DND-41 (cell line): ENCODE measurements at regions not wholly inside any gene's neighbourhood (a gene's known extent, or its start where the extent isn't known, plus 50 kb on each side); places are given as distances from the start of the nearest gene placed in this dataset.
A peak's percentile ranks its signal among the peaks of the same experiment; 100 is the strongest.

Source experiments
- ATAC-seq: fragments of 200-7000 bp; cut with Tn5 transposase; 3 replicates; pipeline ENCODE4 v1.9.1; 2021; ENCODE audit warnings: low read depth; ENCODE audit not compliant: insufficient read depth
- DNase-seq: peaks from one replicate; pipeline ENCODE4 v3.0.0-alpha.2; 2020
- H2AFZ ChIP-seq: 2 replicates; pipeline ENCODE4 v1.6.0; 2012; ENCODE audit warnings: low read depth, low read length
- H3K27ac ChIP-seq: 2 replicates; pipeline ENCODE4 v1.5.1; 2012; ENCODE audit warnings: low read length, inconsistent platforms
- H3K27me3 ChIP-seq: fragments of 200-600 bp; sonication (generic); 2 replicates; pipeline ENCODE4 v1.6.0; 2012; ENCODE audit warnings: low read length, mild to moderate bottlenecking, inconsistent platforms; ENCODE audit not compliant: insufficient read depth, poor library complexity
- H3K36me3 ChIP-seq: 2 replicates; pipeline ENCODE4 v1.5.1; 2012; ENCODE audit warnings: low read length, inconsistent platforms; ENCODE audit not compliant: insufficient read depth
- H3K4me1 ChIP-seq: 2 replicates; pipeline ENCODE4 v1.5.1; 2012; ENCODE audit warnings: mild to moderate bottlenecking, low read length; ENCODE audit not compliant: insufficient read depth
- H3K4me2 ChIP-seq: 2 replicates; pipeline ENCODE4 v1.6.0; 2012; ENCODE audit warnings: mild to moderate bottlenecking, moderate library complexity, low read length, inconsistent platforms; ENCODE audit not compliant: insufficient read depth
- H3K4me3 ChIP-seq, 2 experiments: fragments of 200-600 bp in 1 of 2; shearing (Covaris generic) in 1 of 2; 2 replicates each; pipeline ENCODE4 v1.5.1; 2012 to 2016; ENCODE audit warnings: inconsistent platforms in 2 of 2, low read length in 2 of 2, mild to moderate bottlenecking in 2 of 2, low read depth in 1 of 2, moderate library complexity in 1 of 2
- H3K79me2 ChIP-seq: 2 replicates; pipeline ENCODE4 v1.6.0; 2012; ENCODE audit warnings: low read length, inconsistent platforms; ENCODE audit not compliant: insufficient read depth
- H3K9ac ChIP-seq: 2 replicates; pipeline ENCODE4 v1.6.0; 2012; ENCODE audit warnings: low read depth, mild to moderate bottlenecking, inconsistent platforms, low read length, moderate library complexity
- H3K9me3 ChIP-seq: 2 replicates; pipeline ENCODE4 v1.5.1; 2012; ENCODE audit warnings: low read length, moderate library complexity, mild to moderate bottlenecking, inconsistent platforms; ENCODE audit not compliant: insufficient read depth, severe bottlenecking
- H4K20me1 ChIP-seq: 2 replicates; pipeline ENCODE4 v1.6.0; 2012; ENCODE audit warnings: low read length; ENCODE audit not compliant: insufficient read depth
- CTCF ChIP-seq: IDR thresholded peaks from 2 replicates; pipeline ENCODE4 v1.5.1; 2012; ENCODE audit warnings: borderline replicate concordance, low read length, moderate library complexity, mild to moderate bottlenecking; ENCODE audit not compliant: poor library complexity, severe bottlenecking; ENCODE audit errors: extremely low read depth
- EZH2 ChIP-seq: IDR thresholded peaks from 3 replicates; pipeline ENCODE4 v1.6.1; 2012; ENCODE audit warnings: borderline replicate concordance, low read depth, mild to moderate bottlenecking, moderate library complexity, low read length, inconsistent platforms; ENCODE audit not compliant: severe bottlenecking

DNA sequence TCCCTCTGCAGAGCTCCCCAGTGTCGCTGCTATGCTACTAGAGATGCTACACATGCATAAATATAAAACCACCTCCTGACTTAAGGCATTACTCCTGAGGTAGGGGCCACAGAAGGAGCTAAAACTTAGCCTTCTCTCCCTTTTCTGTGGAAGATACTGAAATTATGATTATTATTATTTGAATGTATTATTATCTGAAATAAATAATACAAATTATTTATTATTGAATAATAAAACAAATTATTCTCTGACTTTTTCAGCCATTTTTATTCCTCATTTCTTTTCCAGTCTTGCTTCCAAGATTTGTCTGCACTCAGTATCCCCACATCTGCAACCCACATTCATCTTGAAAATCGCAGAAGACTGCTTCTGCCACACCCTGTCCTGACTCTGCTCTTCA lies 414.9 kb upstream of the ACO1 start:
- Histone ChIP-seq H3K79me2 (no peaks in the 10 kb centered on the region), H3K9ac (no peak overlapping the region), H3K4me1 (no peaks in the 10 kb centered on the region), H3K9me3 (no peaks in the 10 kb centered on the region), H3K4me2 (no peak overlapping the region), H4K20me1 (no peaks in the 10 kb centered on the region), H3K27me3 (no peaks in the 10 kb centered on the region), H3K36me3 (no peaks in the 10 kb centered on the region), H3K4me3 (no peak overlapping the region), H3K27ac (no peak overlapping the region), H2AFZ (no peak overlapping the region)
- TF ChIP-seq CTCF (no peak), EZH2 (no peak)
- DNase-seq: no peak
- ATAC-seq: no peak

DNA sequence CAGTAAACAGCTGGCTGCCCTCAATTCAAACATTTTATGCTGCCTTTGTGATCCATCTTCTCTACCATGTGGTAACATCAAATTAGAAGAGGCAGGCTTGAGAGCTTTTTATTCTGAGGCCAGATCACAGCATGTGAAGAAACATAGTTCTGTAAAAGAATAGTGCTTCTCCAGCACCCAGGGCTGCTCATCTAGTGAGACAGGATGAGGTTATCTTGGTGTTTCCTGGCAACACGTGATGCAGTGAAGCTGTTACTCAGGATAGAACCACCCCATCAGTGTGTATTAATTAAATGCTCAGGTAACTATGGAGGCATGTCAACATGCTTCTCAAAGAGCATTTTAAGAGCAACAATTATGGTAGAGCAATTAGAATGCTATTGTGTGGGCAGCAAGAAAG lies 400.5 kb upstream of the ACO1 start:
- no peak overlapping the region for H2AFZ ChIP-seq
- DNase-seq (no peak), ATAC-seq (no peak)
- no peaks in the 10 kb centered on the region for H3K79me2 ChIP-seq
- H3K27ac ChIP-seq: no peak overlapping the region
- no peaks in the 10 kb centered on the region for H4K20me1 ChIP-seq
- no peak overlapping the region for H3K9ac ChIP-seq
- H3K27me3 ChIP-seq: no peaks in the 10 kb centered on the region
- H3K4me2 ChIP-seq: no peak overlapping the region
- H3K9me3 ChIP-seq: no peaks in the 10 kb centered on the region
- no peaks in the 10 kb centered on the region for H3K4me1 ChIP-seq
- H3K36me3 ChIP-seq: no peaks in the 10 kb centered on the region
- TF ChIP-seq EZH2 (no peak), CTCF (no peak)
- H3K4me3 ChIP-seq: no peak overlapping the region

DNA sequence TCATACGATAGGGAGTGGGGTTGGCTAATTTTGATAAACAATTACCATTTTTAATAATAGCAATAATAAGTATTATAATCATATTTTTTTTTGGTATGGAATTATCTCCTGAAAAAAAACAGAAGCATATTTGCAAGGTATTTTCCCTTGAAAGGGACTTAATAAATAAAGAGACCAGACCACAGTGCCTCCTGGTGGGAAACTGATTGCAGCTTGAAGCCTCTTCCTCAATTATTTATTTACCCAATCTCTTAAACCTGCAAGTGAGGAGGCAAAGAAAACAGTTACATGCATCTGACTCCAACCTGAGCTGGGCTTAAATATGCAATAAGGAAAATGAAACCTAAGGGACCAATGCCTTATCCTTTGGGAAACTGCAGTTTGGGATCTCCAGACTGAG lies 388.1 kb upstream of the ACO1 start:
- Histone ChIP-seq H3K4me1 (no peaks in the 10 kb centered on the region), H3K9ac (no peak overlapping the region), H2AFZ (no peak overlapping the region), H3K79me2 (no peaks in the 10 kb centered on the region), H3K9me3 (no peaks in the 10 kb centered on the region), H3K27me3 (no peaks in the 10 kb centered on the region), H3K4me2 (no peak overlapping the region), H3K36me3 (no peaks in the 10 kb centered on the region), H4K20me1 (no peaks in the 10 kb centered on the region), H3K27ac (no peak overlapping the region), H3K4me3 (no peak overlapping the region)
- ATAC-seq (no peak), DNase-seq (no peak)
- TF ChIP-seq CTCF: peak; percentile 26
- no peak for TF ChIP-seq EZH2
